GM19372 (cell line): ENCODE measurements at regions not wholly inside any gene's neighbourhood (a gene's known extent, or its start where the extent isn't known, plus 50 kb on each side); places are given as distances from the start of the nearest gene placed in this dataset.
"Not testable (repeated sequence)": the region's sequence is repeated elsewhere in the genome, so short reads cannot be mapped to it uniquely, and the experiment has no call there.

ENCODE experiments used
- ATAC-seq: cut with Tn5 transposase; IDR thresholded peaks from one replicate; pipeline ENCODE4 v1.9.1; 2021; ENCODE audit warnings: mild to moderate bottlenecking, low read depth, moderate library complexity; ENCODE audit not compliant: unreplicated experiment

DNA sequence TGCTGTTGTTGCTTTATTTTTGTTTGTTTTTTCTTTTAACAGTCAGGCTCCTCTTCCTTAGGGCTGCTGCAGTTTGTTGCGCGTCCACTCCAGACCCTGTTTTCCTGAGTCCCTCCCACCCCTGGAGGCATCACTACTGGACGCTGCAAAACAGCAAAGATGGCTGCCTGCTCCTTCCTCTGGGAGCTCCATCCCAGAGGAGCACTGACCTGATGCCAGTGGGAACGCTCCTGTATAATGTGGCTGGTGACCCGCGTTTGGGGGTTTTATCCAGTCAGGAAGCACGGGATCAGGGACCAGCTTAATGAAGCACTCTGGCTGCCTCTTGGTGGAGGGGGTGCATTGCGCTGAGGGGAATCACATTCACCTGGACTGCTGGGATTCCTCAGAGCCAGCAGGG lies 1005.6 kb downstream of the CDH8 start:
- ATAC-seq, result no peak

DNA sequence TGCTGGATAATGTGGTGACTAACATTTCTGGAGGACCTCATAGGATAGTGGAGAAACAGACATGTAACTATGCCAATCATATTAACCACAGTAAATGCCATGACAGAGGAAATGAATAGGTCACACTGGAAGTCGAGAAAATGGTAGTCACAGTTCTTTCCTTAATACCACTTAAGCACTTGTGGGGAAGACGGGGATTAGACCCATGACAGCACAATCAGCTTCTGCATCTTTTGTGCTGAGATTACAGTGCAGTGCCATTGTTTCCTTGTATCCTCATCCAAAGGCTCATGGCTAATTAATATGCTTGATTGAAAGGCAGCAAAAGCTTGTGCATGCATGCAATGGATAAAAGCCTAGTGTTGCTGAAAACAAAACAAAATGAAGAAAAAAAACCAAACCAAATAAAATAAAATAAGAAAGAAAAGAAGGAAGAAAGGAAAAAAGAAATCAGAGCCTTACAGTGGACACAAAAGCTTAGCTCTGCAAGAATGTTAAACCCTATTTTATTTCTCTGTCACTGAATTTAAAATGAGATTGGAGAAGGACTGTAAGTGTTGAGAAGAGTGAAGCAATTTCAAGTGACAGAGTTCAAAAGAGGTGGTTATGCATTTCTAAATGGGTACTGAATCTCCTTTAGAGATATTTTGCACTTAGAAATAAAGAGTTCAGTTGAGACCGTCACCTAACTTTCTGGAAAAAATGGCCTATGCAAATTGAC lies 1011.9 kb downstream of the CDH8 start:
- ATAC-seq, result no peak

DNA sequence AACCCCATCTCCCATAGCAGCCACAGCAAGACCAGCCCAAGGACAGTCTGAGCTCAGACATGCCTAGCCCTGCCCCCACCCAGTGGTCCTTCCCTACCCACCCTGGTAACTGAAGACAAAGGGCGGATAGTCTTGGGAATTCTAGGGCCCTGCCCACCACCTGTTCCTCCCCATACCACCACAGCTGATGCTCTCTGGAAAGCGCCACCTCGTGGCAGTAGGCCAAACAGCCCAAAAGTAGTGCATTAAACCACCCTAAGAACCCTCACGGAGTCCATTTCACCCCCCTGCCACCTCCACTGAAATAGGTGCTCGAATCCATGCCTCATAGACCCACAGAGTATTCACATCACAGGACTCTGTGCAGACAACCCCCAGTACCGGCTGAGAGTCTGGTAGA lies 1021.4 kb downstream of the CDH8 start:
- no peak for ATAC-seq

DNA sequence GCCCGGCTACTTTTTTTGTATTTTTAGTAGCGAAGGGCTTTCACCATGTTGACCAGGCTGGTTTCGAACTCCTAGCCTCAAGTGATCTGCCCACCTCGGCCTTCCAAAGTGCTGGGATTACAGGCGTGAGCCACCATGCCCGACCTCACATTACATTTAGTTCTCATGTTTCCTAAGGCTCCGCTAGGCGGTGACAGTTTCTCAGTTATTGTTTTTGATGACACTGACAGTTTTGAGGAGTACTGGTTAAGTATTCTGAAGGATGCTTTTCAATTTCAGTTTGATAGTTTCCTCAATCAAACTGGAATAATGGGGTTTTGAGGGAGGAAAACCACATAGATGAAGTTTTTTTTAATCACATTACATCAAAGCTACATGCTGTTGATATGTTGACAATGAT lies 1028.5 kb downstream of the CDH8 start:
- no peak for ATAC-seq

DNA sequence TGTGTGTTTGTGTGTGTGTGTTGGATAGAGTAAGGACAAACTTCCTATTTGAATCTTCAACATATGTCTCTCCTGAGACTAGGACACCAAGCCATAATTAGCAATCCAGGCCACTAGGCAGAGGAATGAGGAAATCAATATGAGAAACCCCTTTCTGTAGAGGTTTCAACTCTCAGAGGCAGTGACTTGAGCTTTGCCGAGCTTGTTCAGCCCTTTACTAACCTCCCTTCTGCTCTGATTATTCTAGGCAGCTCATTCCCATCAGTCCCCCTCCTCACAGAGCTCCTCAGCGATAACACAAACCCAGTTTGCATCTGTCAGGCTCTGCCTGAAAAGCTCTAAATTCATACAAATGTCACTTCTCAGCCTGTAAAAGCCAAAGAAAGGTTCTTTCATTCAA lies 1030.3 kb downstream of the CDH8 start:
- no peak for ATAC-seq

DNA sequence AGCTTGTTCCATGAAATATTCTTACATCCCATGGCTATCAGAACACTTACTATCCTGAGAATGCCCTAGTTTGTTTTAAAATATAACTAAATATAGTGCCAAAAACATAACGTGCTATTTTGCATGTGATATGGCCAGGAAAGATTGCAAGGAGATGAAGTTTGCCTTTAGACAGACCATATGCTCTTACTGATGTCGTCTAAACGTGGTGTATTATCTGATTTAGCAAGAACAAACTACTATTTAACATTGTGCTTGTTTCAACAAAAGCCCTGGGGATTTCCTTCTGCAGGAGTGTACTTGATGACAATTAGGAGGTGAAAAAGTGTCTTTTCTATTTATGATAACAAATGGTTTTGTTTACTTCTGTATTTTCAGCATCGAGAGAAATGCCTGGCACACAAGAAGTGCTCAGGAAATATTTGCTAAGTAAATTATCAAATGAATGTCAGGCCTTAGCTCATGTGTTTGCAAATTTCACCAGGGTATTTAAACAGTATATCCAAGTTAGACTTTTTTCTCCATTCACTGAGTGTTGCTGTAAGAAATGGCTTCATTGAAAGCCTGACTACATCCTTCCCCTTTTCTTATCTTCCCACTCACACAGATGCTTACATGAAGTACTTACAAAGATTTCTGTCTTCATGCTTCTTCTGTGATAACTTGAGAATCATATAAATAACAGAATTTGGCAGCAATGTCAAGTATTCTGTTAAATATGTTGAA lies 1033.6 kb downstream of the CDH8 start:
- ATAC-seq, result no peak

DNA sequence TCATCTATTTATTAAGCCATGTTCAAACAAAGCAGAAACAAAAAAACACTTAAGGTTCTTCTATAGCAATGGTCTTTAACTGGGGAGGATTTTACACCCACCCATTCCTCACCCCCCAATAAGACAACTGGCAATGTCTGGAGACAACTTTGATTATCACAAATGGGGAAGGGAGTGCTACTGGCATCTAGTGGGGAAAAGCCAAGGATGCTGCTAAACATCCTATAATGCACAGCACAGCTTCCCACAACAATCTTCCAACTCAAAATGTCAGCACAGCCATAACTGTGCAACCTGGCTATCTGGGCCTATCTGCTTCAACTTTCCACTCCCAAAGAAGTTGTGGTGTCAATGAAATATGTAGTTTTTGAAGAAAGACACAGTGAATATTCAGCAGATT lies 1044.4 kb downstream of the CDH8 start:
- ATAC-seq, result no peak

DNA sequence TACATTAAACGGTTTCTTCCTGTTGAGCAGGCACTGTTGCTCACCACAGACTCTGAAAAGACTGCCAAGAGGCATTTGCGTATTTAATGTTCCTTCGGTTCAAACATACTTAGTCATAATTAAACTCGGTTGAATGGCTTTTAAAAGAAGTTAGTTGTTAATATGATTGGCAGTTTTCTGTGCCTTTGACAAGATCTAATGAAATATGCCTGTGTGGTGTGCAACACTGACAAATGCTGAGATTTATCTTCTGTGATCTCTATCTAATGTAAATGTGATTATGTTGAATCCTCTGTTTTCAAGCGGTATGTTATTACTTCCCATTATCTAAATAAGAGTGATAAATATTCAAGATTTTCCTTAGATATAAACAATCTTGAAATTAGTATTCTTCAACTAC lies 1046.6 kb downstream of the CDH8 start:
- ATAC-seq, result no peak

DNA sequence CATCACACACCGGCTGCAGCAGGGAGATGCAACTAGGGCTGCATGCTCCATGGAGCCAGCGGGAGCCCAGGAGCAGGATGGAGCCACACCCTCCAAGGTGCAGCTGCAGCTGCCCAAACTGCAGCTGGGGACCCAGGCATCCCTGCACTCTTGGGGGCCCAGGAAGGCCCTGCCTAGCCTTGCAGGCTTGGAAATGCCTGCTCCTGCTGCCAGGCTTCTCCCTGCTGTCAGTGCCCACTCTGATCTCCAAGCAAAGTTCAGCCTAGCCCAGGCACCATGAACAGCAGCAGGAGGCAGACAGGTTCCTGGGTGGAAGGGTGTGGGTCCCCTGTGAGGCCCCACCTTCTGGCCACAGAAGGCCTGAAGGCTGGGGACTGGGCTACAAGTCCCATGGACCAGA lies 1057.1 kb downstream of the CDH8 start:
- ATAC-seq, result no peak

DNA sequence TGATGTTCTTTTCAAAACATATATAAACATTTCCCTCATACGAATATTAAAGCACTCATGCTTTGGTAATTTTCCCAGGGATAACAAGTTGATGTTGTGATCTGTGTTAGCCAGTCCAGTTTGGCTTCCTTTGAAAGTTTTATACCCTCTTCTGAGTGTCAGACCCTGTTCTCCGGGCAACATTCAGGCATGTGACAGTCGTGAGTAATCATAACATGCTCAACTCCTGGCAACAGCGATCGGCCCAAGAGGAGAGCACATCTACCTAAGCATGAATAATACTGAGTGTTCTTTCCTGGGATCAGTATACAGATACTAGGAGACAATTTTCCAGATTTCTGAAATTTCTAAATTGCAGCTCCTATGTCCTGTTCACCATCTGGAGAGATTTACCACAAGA lies 1086.4 kb downstream of the CDH8 start:
- no peak for ATAC-seq

DNA sequence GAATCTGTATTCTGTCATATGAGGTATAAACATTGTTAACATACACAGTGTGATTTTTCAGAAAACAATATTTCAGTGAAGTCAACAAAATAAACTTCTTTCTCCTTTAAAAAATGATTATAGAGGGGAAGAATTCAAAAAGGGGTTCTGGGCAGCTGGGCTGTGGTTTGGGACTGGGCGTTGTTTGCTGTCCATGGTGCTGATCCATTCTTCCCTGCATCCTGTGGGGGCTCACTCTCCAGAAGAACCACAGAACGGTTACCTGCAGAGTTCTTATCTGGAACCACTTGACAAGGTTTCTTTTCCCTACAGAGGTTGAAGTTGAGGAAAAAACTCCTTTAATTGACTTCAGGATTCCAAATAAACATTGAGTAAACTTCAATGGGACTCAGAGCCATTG lies 1091.0 kb downstream of the CDH8 start:
- ATAC-seq, result no peak

DNA sequence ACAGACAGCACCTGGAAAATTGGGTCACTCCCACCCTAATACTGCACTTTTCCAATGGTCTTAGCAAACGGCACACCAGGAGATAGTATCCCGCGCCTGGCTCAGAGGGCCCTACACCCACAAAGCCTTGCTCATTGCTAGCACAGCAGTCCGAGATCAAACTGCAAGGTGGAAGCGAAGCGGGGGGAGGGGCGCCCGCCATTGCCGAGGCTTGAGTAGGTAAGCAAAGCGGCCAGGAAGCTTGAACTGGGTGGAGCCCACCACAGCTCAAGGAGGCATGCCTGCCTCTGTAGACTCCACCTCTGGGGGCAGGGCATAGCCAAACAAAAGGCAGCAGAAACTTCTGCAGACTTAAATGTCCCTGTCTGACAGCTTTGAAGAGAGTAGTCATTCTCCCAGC lies 1100.0 kb downstream of the CDH8 start:
- ATAC-seq, result not testable (repeated sequence)

DNA sequence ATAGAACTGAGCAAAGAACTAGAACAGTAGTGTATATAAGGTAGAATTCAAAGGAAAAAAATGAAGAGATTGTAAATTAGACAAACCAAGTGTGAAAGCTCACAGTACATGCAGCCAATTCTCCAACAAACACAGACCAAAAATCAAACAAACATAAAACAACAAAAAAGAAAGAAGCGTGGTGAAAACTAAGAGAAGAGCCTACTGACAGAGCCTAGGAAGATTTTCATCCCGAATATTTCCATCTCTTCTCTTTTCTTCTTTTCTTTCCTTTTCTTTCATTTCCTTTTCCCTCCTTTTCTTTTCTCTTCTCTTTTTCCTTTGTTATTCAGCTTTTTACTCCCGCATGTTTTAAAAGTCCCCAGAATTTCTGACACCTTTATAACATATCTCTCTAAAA lies 1103.6 kb downstream of the CDH8 start:
- ATAC-seq, result no peak

DNA sequence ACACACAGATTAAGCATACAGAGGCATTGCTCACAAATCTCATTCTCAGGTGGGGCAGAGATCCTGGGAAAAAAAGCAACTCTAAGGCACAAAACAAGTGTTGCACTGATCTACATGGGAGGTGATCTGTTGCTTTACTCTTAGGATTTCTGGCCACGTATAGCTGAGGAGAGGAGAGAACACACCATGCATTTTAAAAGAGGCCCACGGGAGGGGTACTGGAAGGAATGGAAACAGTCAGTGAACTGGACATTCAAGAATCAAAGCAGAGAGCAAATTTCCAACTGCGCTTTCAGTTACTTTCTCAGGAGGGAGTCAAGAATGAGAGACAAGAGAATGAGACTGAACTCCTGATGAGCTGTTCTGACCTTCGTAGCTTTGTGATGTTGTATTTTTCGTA lies 1105.9 kb downstream of the CDH8 start:
- no peak for ATAC-seq

DNA sequence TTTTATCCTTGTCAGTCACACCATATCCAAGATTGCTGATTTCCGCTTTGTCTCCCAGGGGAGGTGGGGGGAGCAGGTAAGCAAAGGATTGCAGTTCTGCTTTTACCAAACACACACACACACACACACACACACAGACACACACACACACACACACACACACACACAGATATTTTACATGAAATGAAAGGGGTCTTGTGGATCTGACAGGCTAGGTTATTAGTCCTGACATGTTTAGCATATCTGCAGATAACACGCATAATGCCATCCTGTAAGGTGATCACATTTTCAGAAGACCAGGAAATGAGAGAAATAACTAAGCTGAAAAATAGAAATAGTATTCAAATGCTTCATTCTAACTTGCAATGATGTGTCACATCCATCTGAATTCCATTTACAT lies 1113.3 kb downstream of the CDH8 start:
- ATAC-seq, result no peak

DNA sequence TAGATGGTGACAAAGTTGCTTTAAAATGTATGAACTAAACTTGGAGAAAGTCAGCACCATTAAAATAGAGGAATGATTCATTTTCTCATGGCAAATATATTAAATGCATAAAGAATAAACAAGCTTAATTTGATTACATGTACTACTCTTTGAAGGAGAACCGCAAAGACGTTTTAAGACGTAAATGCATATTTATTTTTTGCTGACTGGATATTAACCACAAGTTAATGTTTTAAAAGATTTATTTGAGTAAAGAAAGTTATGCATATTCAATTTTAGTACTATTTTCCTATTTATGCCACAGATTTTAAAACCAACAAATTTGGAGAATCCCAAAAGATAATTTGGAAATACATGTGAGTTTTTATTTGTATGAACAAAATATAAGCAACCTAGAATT lies 1121.9 kb downstream of the CDH8 start:
- no peak for ATAC-seq

DNA sequence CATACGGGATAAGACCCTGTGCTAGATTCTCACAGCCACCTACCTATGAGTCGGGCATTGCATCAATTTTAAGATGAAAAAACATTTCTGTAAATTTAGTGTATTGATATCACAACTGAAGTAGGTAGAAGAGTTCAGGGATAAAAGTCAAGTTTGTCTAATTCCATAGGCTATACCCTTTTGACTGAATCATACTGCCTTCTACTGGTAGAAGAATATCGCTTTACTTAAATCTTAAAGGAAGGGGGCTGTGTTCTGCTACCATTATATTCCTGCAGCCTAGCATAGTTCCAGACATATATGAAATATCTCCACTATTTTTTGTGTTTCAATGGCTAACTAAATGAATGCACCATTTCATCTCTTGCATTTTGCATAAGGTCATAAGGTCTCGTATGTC lies 1128.6 kb downstream of the CDH8 start:
- no peak for ATAC-seq

DNA sequence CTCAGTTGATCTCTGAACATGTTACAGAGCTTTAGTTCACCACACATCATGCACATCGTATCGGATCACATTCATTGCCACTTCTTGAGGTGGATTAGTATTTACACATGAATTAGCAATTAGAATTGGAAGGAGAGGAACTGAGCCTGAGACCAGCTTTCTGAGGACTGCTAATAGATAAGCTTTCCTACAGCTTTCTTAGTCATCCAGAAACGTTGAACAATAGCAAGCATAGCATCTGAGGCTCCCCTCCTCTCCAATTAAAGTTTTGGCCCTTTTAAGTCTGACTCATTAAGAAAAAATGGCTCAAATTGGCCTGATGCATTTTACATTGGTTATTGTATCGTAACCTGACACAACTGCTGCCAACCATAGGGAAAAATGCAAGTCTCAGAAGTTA lies 1130.4 kb downstream of the CDH8 start:
- ATAC-seq, result no peak

DNA sequence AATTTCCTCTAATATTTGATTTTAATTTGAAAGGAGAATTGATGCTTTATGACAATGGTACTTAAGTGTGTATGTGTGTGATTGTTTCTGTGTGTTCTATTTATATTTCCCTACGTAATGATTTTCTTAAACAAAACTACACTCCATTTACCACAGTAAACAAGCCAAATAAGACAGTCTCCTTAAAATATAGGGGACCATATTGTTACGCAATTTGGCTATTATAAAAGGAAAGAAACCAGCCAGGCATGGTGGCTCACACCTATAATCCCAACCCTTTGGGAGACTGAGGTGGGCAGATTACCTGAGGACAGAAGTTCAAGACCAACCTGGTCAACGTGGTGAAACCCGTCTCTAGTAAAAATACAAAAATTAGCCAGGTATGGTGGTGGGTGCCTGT lies 1134.1 kb downstream of the CDH8 start:
- no peak for ATAC-seq

DNA sequence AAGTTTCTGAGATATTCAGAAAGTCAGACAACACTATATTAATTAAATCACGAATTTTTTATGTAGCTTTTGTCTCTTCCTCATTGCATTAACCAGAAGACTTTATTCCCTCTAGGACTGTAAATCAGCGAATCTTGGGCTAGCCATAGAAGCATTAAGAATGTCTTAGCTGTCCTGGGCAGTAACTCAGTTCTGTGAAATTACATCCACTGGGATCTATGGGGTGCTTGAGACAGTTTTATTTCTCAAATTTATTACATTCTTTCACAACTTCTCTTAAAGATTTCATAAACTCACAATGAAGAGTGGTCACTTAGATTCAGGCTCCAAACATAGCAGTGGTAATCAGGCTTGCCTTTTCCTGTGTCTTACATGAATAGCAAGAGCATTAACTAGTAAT lies 1153.4 kb downstream of the CDH8 start:
- ATAC-seq, result no peak

DNA sequence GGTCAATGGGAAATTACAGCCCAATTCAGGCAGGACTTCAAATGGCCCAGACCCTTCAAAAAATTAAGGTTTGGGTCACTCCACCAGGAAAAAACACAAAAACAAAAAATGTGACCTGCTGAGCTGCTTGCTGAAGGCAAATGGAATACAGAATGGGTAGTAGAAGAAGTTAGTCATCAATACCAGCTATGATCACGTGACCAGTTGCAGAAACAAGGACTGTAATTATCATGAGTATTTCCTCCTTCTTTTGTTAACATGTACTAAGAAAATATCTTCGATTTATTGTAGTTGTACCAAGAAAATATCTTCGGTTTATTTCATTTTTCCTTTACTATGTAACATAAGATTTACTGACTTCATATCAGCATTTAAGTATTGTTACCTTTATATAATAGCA lies 1183.6 kb downstream of the CDH8 start:
- ATAC-seq, result no peak

DNA sequence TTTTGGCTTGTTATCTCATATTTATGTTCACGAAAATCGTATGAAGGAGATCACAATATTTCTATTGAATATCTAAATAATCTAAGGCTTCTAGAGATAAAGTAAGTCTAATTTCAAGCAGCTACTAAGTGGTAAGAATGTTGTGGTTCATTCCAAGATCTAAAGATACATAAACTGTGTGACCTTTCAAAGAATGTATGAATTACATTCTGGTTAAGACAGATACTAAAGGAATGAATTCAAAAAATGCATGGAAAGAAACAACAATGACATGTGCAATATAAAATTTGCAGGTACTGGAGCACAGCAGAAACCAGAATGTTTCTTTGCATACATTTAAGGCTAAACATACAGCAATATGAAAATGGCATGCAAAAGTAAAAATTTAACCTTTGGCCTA lies 1214.6 kb downstream of the CDH8 start:
- no peak for ATAC-seq
